GM12872 (cell line): ENCODE measurements at regions not wholly inside any gene's neighbourhood (a gene's known extent, or its start where the extent isn't known, plus 50 kb on each side); places are given as distances from the start of the nearest gene placed in this dataset.

Experiments
- TF ChIP-seq, protein P1 (sequence below): IDR thresholded peaks from 3 replicates; pipeline ENCODE4 v1.5.1; 2011; ENCODE audit warnings: low read depth, mild to moderate bottlenecking, low read length, moderate library complexity; ENCODE audit not compliant: insufficient read depth

DNA sequence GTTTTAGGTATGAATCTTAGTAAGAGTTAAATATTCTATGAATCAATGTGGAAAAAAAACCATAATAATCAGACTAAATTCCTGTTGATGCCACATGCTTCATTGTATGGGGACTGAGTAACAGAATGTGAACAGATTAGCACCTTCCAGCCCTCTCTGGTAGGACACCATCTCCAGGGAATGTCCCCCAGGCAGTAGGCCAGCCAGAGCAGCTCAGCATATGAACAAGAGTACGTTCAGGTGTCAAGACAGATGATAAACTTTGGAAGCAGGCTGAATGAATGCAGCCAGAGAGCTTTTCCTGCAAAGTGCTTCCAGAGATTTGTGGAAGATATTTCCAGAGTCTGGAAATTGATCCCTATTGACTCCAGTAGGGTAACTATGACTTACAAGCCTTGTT, 204.4 kb downstream of the RPS29 start:
- TF ChIP-seq, protein P1, sequence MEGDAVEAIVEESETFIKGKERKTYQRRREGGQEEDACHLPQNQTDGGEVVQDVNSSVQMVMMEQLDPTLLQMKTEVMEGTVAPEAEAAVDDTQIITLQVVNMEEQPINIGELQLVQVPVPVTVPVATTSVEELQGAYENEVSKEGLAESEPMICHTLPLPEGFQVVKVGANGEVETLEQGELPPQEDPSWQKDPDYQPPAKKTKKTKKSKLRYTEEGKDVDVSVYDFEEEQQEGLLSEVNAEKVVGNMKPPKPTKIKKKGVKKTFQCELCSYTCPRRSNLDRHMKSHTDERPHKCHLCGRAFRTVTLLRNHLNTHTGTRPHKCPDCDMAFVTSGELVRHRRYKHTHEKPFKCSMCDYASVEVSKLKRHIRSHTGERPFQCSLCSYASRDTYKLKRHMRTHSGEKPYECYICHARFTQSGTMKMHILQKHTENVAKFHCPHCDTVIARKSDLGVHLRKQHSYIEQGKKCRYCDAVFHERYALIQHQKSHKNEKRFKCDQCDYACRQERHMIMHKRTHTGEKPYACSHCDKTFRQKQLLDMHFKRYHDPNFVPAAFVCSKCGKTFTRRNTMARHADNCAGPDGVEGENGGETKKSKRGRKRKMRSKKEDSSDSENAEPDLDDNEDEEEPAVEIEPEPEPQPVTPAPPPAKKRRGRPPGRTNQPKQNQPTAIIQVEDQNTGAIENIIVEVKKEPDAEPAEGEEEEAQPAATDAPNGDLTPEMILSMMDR = no peak

DNA sequence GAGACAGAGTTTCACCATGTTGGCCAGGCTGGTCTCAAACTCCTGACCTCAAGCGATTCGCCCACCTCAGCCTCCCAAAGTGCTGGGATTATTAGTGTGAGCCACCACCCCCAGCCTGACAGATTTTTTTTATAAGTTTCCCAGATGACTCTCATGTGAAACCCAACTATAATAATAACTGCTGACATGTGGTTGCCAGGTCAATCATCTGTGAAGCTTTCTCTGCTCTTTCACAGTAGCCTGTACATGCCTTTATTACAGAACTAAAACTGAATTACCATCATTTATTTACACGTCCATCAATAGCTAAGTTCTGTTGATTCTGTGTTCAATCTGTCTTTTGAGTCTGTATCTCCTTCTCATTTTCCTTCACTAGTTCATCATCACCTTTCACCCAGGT, 218.5 kb downstream of the RPS29 start:
- TF ChIP-seq, protein P1 = no peak

DNA sequence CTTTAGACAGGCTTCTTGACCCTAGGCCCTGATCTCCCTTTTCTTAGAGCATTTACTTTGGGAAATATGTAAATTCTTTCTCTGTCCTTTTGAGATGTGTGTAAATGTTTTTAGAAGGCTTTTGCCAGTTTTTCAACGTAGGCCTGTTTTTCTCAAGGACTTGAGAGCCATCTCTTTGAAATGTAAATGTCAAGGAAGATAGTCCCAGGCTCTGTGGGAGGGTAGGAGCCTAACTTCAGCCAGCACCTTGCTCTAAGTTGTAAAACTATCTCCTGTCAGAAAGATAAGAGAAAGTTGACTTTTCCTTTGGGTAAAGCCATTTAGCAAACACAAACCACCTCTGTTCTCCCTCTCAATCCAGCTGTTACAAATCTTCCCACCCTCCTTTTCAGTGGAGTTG, 219.8 kb downstream of the RPS29 start:
- TF ChIP-seq, protein P1 = no peak

DNA sequence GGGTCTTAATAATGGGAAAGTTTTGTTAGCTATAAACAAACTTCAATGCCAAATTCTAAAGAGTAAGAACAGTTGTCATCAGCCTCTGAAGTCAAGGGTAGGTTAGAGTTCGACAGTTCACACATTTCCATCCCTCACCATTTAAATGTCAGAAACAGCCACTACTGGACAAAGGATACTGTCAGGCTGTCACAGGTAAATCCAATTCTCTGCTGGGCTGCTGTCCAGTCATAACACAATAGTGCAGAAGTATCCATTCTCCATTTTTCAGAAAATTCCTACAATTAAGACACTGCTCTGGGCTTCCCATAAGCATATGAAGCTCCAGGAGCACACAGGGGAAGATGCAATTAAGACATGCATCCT, 221.4 kb downstream of the RPS29 start:
- TF ChIP-seq, protein P1 = no peak

DNA sequence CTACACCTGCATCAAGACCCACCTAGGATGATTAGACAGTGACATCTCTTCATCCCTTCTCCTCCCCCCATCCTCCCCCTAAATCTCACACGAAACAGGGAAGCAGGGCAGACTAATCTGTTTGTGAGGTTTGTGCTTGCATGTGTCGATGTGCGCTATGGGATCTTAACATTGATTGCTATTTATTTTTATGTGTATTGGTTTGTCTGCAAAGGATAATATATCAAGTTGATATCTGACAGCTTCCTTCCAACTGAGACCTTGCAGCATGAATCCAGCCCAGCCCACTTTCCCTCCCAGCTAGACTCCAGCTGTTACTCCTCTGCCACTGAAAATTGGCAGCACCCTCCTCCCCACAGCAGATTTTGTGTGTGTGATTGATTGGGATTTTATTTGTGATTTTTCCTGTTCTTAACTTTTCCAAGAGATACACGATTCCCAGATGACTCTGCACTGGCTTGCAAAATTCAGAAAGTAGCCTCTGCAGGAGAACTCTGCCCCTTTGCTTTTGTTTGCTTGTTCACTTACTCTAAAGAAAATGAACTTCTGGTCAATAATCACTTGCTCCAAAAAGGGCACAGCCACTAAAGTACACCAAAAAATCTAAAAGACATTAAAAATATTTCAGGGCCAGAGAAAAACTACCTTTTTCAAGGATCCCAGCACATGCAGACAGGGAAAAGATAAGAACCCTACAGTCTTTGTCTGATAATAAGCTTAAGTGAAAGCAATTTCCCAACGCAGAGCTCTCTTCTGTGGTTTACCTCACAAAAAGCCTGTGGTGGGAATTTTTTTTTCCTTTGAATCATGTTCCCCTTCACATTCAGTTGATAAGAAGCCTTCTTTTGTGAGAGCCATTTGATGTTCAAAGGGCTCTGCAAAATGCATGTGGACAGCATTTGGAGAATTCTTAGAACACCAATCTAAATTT, 222.1 kb downstream of the RPS29 start:
- TF ChIP-seq, protein P1 = no peak

DNA sequence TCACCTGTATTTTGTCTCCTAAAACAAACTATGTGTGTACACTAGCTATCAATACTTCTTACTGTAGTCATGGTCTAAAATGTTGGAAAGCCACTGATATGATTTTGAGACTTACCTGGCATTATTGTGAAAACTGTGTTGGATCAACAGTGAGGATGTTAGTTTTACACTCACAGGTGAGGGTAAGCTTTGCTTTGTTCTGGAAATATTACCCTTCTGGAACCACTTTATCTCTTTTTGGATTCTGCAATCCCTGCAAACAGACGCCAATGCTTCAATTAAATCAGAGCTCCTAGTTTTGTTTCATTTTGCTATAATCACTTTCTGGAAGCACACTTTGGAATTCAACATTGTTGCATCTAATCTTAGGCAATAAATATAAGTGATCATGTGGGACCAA, 223.3 kb downstream of the RPS29 start:
- TF ChIP-seq, protein P1 = no peak

DNA sequence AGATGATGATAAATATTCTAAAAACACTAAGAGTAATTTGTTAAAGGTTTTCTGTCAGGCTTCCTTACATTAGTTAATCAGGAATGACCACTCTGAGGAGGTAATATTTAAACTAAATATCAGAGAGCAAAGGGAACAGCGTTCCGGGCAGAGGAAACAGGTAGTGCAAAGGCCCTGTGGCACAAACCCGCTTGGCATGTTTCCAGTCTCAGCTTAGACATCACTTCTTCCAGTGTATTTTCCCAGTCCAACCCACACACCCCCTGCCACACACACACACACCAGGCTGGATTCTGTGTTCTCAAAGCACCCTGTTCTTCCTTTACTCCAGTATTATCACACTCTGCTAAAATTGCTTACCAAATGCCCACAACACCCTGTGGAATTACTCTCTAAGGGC, 247.1 kb downstream of the RPS29 start:
- TF ChIP-seq, protein P1 = no peak
